ENCODE measurements at regions not wholly inside any gene's neighbourhood (a gene's known extent, or its start where the extent isn't known, plus 50 kb on each side); places are given as distances from the start of the nearest gene placed in this dataset.

DNA sequence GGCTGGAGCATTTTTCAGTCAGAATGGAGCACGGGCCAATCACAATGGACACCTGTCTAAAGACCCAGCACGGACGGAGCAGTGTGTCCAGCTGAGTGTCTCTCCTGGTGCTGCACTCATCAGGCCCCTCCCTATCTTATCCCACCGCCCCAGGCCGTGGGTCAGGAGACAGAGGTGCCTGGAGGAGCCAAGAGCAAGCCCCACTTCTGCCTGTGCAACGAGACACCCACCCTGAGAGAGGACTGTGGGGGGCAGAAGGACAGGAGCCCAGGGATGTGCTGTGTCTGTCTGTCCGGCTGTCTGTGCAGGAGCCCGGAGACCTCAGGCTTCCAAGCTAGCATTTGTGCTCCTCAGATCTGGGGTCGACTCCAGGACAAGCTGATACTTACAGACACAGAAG is 69.6 kb upstream of the SFSWAP start:
- Histone ChIP-seq H3K27me3 (ENCODE audit: insufficient read depth, low read length) (no peaks in the 10 kb centered on the region), H3K4me2 (ENCODE audit: insufficient read depth, low read length) (no peak overlapping the region), H3K9me3 (ENCODE audit: low read depth, low read length) (no peaks in the 10 kb centered on the region), H3K4me1 (ENCODE audit: insufficient read depth, low read length) (no peaks in the 10 kb centered on the region), H2AFZ (ENCODE audit: low read length) (no peak overlapping the region), H4K20me1 (ENCODE audit: insufficient read depth, low read length) (no peaks in the 10 kb centered on the region), H3K36me3 (ENCODE audit: insufficient read depth, low read length) (no peaks in the 10 kb centered on the region), H3K79me2 (ENCODE audit: insufficient read depth, low read length) (no peaks in the 10 kb centered on the region), H3K27ac (ENCODE audit: low read depth, low read length) (no peak overlapping the region), H3K4me3 (ENCODE audit: insufficient read depth, low read length) (no peak overlapping the region)
- TF ChIP-seq, protein P1, sequence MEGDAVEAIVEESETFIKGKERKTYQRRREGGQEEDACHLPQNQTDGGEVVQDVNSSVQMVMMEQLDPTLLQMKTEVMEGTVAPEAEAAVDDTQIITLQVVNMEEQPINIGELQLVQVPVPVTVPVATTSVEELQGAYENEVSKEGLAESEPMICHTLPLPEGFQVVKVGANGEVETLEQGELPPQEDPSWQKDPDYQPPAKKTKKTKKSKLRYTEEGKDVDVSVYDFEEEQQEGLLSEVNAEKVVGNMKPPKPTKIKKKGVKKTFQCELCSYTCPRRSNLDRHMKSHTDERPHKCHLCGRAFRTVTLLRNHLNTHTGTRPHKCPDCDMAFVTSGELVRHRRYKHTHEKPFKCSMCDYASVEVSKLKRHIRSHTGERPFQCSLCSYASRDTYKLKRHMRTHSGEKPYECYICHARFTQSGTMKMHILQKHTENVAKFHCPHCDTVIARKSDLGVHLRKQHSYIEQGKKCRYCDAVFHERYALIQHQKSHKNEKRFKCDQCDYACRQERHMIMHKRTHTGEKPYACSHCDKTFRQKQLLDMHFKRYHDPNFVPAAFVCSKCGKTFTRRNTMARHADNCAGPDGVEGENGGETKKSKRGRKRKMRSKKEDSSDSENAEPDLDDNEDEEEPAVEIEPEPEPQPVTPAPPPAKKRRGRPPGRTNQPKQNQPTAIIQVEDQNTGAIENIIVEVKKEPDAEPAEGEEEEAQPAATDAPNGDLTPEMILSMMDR (IDR thresholded peaks at IDR 0.05; ENCODE audit: extremely low read depth, low read depth, low read length) = no peak
- DNase-seq (ENCODE audit: insufficient read length, low spot score, missing footprints) = peak; percentile 46

GRCh38 chr12:131642101-131642540 is 68.8 kb upstream of the SFSWAP start:
- Histone ChIP-seq H3K27me3 (ENCODE audit: insufficient read depth, low read length) (no peaks in the 10 kb centered on the region), H3K79me2 (ENCODE audit: insufficient read depth, low read length) (no peaks in the 10 kb centered on the region), H3K27ac (ENCODE audit: low read depth, low read length) (no peak overlapping the region), H4K20me1 (ENCODE audit: insufficient read depth, low read length) (no peaks in the 10 kb centered on the region), H3K9me3 (ENCODE audit: low read depth, low read length) (no peaks in the 10 kb centered on the region), H2AFZ (ENCODE audit: low read length) (no peak overlapping the region), H3K4me2 (ENCODE audit: insufficient read depth, low read length) (no peak overlapping the region), H3K4me3 (ENCODE audit: insufficient read depth, low read length) (no peak overlapping the region), H3K36me3 (ENCODE audit: insufficient read depth, low read length) (no peaks in the 10 kb centered on the region), H3K4me1 (ENCODE audit: insufficient read depth, low read length) (no peaks in the 10 kb centered on the region)
- DNase-seq (ENCODE audit: insufficient read length, low spot score, missing footprints) = peak; percentile 35
- TF ChIP-seq, protein P1 (IDR thresholded peaks at IDR 0.05; ENCODE audit: extremely low read depth, low read depth, low read length) = no peak

- TF ChIP-seq, protein P1 (IDR thresholded peaks at IDR 0.05; ENCODE audit: extremely low read depth, low read depth, low read length) = no peak
- DNase-seq (ENCODE audit: insufficient read length, low spot score, missing footprints) = no peak
- H4K20me1 ChIP-seq (ENCODE audit: insufficient read depth, low read length) = no peaks in the 10 kb centered on the region
- H3K27ac ChIP-seq (ENCODE audit: low read depth, low read length) = no peak overlapping the region
- no peaks in the 10 kb centered on the region for H3K9me3 ChIP-seq (ENCODE audit: low read depth, low read length)
- H3K4me1 ChIP-seq (ENCODE audit: insufficient read depth, low read length) = no peaks in the 10 kb centered on the region
- H3K36me3 ChIP-seq (ENCODE audit: insufficient read depth, low read length) = no peaks in the 10 kb centered on the region
- no peak overlapping the region for H3K4me2 ChIP-seq (ENCODE audit: insufficient read depth, low read length)
- H2AFZ ChIP-seq (ENCODE audit: low read length) = no peak overlapping the region
- no peaks in the 10 kb centered on the region for H3K79me2 ChIP-seq (ENCODE audit: insufficient read depth, low read length)
- no peak overlapping the region for H3K4me3 ChIP-seq (ENCODE audit: insufficient read depth, low read length)
- no peaks in the 10 kb centered on the region for H3K27me3 ChIP-seq (ENCODE audit: insufficient read depth, low read length)
Measured at GRCh38 chr12:131642771-131643170, 68.1 kb upstream of the SFSWAP start.

DNA sequence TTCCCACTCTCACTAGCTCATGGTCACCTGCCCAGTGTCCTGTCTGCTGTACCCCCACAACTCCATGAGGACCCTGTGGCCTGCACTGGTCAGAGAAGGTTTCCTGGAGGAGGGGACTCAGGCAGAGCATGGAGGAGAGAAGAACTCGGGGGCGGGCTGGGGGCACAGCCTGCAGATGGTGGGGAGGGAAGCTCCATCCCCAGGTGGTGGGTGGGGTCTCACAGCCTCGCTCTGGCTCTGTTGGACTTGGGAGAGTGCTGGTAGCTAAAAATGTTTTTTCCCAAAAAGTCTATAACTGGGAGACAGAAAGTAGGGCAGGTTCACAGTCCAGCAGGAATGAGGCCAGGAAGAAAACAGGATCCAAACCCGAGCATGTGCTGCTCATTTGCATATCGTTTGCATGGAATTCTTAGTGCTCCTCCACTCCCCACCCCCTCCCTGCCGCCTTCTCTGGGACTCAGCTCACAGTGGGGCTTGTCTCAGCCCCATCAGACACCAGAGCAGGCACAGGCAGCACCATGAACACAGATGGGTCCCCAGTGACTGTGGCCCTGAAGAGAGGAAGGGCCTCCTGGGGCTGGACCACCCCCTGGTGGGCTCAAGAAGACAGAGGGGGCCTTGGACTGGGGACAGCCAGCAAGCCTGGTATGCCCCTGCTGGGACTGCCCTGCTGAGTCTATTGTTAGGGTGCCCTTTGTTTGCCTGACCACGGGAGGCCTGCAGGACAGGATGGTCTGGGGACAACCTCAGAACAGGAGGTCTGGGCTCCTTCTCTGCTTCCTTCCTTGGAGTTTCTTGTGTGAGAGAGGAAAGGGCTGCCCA is 67.0 kb upstream of the SFSWAP start:
- Histone ChIP-seq H3K4me1 (ENCODE audit: insufficient read depth, low read length) (no peaks in the 10 kb centered on the region), H3K27me3 (ENCODE audit: insufficient read depth, low read length) (no peaks in the 10 kb centered on the region), H3K79me2 (ENCODE audit: insufficient read depth, low read length) (no peaks in the 10 kb centered on the region), H4K20me1 (ENCODE audit: insufficient read depth, low read length) (no peaks in the 10 kb centered on the region), H3K36me3 (ENCODE audit: insufficient read depth, low read length) (no peaks in the 10 kb centered on the region), H3K4me2 (ENCODE audit: insufficient read depth, low read length) (no peak overlapping the region), H3K4me3 (ENCODE audit: insufficient read depth, low read length) (no peak overlapping the region), H3K27ac (ENCODE audit: low read depth, low read length) (no peak overlapping the region), H2AFZ (ENCODE audit: low read length) (no peak overlapping the region), H3K9me3 (ENCODE audit: low read depth, low read length) (no peaks in the 10 kb centered on the region)
- no peak for DNase-seq (ENCODE audit: insufficient read length, low spot score, missing footprints)
- TF ChIP-seq, protein P1 (IDR thresholded peaks at IDR 0.05; ENCODE audit: extremely low read depth, low read depth, low read length) = no peak

Measured in osteoblast (primary cell).